NCI-H2029 treated with DMSO at 0.1 percent for 48 hours (cell line): ENCODE measurements at regions not wholly inside any gene's neighbourhood (a gene's known extent, or its start where the extent isn't known, plus 50 kb on each side); places are given as distances from the start of the nearest gene placed in this dataset.

ENCODE experiments used
- DNase-seq: peaks from one replicate; lab custom pipeline; 2025; lab: John Stamatoyannopoulos, UW

DNA sequence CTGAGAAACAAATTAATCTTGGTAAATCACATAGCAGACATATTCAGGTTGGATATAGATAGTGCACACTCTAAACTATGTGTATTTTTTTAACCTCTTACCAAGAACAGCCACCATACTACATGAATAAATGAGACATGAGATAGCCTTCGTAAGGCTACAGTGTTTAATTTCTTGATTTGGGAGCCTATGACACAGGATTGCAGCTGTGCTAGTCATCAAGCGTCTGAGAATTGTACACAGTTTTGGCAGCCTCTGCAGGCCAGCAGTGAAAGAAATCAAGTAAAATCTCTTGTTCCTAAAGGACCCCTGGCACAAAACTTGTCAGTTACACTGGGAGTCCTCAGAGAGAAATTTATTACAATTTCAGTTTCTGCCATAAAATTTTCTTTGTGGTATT lies 236.1 kb downstream of the C12orf50 start:
- no peak for DNase-seq

DNA sequence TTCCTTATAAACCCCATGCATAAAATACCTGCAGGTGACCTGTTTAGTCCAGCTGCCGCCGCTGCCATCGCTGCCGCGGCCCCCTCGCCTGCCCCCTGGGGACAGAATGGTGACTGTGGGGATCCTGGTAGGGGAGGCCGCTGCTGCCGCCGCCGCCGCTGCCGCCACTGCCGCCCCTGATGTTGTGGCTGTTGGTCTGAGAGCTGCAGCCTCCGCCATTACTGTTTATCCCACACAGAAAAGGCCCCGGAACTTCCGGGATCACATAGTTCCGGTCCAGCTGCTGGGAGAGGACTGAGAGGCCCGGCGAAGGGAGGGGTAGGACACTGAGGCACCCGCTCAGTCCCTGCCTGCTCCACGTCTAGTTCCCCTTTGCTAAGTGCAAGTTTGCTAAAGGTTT lies 244.9 kb downstream of the C12orf50 start:
- DNase-seq: no peak

DNA sequence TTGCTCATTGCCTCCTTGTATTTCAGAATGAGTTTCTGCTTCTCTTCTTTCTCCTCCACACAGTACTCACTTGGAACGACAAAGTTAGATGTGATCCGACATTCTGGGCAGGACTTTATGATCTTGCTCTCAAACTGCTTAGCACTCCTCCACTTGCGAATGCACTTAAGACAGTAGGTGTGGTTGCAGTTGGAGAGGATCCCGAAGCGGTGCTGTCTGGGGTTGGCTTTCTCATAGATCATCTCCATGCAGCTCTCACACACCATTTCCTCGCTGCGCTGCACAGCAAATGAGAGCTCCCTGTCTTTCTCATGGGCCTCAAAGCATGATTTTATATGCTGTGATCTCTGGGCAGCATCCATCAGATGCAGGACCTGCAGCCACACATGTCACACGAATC lies 245.7 kb downstream of the C12orf50 start:
- no peak for DNase-seq

DNA sequence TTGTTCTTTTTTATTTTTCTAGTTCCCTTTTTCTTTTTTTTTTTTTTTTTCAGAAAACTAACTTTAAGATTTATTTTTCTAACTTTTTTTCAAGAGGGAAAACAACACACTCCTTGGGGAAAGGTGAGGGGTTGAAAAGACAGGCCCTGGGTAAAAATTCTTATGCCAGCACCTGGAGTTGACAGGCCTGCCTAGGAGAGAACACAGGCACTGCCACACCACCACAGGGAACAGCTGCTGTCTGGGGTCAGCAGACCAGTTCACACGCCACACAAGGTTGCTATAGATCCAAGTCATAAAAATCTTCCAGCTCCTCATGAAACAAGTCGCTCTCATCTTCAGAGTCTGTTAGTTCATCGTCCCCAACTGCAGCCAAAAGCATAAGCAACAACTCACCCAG lies 246.4 kb downstream of the C12orf50 start:
- no peak for DNase-seq

DNA sequence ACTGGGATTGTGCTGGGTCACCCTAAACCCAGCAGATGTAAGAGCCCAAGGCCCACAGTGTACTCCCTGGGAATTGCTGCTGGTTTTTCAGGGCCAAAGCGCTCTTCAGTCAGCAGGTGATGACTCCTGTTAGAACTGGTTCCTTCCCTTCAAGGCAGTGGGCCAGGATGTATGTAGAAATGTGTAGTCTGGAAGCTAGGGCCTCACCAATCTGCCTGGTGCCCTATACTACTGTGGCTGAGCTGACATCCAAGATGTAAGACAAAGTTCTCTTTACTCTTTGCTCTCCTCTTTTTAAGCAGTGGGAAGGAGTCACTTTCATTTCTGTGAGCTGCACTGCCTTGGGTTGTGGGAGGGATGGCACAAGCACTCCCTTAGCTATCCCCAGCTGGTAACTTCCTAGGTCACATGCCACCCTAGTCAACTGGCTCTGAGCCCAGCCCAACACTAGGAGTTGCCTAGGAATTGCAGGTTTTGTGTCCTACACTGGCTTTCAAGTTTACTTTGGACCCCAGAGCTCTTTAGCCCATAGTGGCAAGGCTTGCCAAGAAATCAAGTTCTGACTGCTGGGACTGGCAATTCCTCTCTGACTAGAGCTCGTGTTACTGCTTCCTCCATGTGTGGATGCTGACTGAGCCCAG lies 249.2 kb downstream of the C12orf50 start:
- DNase-seq: peak; percentile 78

DNA sequence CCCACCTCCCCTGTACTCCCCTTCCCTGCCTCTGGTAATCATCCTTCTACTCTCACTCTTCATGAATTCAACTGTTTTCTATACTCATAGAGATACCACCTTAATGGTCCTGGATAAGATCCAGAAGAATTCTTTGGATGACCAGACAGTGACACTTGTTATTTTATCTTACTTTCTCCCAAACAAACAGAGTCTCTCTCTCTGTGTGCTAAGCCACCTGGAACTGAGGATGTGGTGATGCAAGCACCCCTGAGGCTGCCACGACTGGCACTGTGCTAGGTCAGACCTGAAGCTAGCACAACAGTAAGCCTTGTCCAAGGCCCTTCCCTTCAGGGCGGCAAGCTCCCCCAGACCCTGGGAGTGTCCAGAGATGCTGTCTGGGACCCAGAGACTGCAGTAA lies 250.2 kb downstream of the C12orf50 start:
- peak; percentile 59 for DNase-seq

DNA sequence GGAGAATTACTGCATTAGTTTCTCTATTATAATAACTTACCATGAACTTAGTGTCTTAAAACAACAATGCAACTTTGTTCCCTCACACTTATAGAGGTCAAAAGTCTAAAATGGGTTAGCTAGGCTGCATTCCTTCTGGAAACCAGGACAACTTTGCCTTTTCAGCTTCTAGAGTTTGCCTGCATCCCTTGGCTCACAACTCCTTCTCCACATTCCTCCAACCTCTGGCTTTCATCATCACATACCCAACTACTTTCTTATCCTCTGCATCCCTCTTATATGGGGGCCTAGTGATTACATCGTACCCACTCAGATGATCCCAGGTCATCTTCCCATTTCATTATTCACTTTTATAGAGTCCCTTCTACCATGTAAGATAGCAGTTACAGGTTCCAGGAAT lies 251.1 kb downstream of the C12orf50 start:
- no peak for DNase-seq

DNA sequence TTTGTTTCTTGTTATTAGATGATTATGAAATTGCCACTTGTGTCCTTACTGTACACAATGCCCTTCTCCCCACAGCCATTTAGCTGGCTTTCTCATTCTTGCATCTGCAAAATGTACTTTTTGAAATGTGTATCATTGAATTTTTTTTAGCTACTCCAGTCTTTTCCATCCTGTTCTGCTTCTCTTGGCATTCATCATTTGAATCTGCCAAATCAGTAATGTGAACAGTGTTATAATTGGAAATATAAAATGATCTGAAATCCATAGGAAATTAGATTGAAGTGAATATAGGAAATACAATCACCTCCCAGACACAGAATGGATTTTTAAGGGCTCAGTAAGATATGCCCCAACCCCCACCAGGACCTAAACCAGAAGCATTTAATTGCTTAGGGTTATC lies 253.4 kb downstream of the C12orf50 start:
- no peak for DNase-seq

DNA sequence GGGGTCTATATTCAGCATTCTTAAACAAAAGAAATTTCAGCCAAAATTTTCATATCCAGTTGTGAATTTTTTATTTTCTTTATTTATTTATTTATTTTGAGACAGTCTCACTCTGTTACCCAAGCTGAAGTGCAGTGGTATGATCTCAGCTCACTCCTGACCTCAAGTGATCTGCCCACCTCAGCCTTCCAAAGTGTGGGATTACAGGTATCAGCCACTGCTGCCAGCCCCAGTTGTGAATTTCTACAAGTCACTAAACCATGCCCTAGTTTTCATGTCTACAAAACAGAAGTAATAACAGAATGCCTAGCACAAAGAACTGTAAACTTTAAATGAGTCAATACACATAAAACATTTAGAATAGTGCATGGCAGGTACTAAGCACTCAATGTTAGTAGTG lies 254.2 kb downstream of the C12orf50 start:
- no peak for DNase-seq

DNA sequence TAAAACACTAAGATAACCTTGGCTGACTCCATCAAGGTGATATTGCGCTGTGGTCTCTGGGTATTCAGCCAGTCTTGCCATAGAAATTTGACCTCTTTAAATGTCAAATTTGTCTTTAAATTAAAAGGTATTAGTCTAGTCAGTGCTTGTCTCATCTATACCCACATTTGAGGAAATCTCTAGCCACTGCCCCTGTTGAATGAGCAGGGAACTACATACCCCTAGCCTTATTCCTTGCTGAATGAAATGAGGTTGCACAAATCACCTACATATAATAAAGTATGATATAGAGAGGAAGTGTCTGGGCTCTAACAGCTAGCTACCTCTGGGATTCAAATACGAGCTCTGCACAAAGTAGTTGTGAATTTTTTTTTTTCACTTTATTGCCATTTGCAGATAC lies 256.8 kb downstream of the C12orf50 start:
- DNase-seq: no peak

DNA sequence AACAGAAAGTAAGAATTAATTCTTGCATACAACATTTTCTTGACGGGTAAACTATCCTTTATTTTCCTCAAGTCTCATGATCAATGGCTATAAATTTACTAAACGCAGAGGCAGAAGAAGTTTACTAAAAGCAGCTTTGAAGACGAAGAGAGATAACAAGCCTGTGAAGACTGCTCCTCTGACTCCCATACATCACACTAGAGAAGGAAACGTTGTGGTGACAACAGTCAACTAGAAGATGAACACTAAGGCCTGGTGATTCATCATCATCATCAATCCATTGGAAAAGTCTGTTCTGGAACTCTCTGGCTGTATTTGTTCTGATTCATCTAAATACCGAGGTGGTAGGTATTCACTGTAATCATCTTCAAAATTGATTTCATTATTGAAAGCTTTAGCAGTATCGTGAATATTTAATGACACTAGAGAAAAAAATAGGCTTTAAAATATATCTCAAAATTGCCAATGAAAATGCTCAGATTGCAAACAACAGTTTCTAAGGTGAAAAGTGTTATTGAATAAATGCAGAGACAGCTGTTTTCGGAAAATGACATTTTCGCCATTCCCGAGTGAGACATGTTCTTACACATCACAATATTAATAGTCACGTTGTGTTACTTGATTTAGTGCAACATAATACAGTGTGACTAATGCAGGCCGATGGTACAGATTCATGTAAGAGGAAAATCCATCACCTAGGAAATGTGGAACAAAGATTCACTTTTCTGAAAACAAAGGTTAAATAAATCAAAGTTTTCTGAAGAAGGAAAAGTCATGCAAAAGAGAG lies 260.5 kb downstream of the C12orf50 start:
- DNase-seq: no peak

DNA sequence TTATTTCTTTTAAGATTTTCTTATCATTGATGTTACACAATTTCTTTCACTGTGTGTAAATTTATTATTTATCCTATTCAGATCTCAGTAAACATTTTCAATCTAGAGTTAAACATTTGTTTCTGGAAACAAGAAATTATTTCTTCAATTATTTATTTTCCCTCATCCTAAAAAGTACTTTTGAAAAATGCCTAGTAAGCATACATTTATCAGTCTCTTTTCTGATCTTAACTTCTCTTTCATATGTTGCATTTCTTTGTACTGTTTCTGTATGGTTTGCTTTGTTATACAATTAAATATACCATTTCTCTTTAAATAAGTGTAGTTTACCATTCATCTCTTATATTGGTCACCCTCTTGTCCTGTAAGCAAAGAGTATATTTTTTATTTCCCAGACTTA lies 263.2 kb downstream of the C12orf50 start:
- no peak for DNase-seq

DNA sequence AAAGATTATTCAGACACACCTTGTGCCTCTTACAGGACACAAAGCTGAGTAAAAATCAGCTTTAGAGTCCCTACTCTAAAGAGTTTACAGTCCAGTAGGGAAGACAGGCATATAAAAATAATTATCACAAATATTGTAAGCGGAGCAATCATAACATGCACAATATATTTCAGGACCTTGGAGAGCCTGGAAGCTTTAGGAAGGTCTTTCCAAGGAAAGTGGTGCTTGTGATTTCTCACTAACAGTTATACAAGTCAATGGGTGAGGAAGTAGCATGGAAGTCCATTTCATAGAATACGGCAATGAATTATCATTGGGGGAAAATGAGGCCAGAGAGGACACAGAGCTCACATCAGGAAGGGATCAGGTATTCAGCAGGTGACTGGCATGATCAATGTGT lies 268.3 kb downstream of the C12orf50 start:
- no peak for DNase-seq

DNA sequence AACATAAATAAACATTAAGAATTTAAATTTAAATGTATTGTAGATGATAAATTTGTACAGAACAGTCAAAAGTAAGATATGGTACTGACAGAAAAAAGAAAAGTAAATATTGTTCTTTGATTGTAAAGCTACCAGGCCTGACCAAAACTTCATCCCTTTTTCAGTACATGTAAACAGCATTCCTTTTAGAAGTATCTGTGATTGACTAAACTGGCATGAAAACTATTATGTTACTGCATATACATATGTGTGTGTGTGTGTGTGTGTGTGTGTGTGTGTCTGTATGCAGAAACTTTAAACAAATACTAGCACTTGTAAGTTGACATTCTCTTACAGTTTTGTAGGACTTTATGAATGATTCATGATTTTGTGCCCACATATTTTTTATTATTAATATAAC lies 270.9 kb downstream of the C12orf50 start:
- DNase-seq: no peak

DNA sequence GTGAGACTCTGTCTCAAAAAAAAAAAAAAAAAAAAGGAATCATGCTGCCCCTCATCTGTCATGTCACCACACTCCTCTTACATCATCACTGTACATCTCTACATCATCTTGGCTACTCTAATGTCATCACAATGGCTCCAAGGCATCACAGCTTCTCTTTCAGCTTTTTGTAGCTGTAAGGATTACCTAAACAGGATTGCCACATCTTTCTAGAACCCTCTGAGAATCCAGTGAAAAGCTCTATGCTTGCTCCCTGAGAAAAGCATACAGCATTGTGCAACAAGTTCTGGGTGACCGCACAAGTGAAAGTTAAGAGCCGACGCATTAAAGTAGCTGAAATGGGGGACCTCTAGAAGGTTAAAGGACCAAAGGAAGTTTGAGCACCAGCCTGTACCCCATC lies 272.5 kb downstream of the C12orf50 start:
- DNase-seq: no peak

DNA sequence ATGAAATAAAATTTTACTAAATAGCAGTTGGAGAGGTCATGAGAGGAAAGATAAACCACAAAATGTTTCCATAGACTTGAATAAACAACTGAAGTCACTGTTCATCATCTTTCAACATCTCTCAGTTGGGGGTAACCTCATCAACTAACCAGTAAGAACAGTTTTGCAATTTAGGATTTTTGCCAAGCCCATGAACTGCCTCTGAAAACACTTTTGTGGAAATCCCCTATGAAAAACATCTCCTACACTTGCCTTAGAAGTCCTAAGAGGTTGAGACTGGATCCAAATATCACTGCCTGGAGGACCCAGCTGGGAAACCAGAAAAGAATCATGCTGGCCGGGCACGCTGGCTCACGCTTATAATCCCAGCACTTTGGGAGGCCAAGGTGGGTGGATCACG lies 273.1 kb downstream of the C12orf50 start:
- DNase-seq: no peak

DNA sequence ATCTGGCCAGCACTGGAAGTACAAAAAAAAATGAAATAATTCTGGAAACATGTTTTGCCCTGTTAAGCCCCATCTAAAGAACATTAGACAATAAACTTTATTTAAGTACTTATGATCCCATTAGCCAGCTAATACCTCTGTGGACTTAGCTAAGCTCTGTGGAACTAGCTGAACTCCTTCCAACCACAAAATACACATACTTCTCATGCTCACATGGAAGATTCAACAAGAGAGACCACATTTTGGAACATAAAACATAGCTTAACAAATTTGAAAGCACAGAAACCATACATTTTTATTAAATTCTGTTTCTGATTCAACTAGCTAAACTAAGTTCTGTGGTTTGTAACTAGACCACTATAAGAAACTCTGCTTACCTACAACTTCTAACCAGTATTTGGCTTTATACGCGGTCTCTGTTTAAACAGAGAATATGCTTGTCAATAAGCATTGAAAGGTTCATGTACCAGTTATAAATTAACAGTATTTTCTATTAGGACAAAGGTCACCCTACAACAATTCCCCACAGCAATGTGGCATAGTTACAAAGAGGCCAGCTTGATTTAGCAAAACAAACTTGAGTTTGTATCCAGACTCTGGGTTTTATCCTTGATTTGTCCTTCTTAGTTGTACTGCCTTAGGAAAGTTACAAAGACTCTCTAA lies 300.1 kb downstream of the C12orf50 start:
- no peak for DNase-seq

DNA sequence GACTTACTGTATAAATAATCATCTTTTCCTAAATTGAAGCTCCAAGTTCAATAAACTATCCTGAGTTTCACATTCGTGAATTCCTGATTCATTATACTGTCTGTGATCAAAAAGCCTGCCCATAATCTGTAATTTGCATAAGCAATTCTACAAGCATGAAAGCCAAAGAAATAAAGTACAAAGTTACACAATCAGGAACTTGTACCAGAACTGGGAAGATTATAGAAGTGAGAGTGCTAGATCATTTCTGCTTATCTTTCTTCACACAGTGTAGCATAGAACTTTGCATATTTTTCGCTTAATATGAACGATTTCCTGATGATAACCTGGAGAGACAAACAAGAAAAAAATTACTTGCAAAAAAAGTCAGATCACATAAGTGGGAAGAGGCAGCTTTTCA lies 308.2 kb downstream of the C12orf50 start:
- no peak for DNase-seq

DNA sequence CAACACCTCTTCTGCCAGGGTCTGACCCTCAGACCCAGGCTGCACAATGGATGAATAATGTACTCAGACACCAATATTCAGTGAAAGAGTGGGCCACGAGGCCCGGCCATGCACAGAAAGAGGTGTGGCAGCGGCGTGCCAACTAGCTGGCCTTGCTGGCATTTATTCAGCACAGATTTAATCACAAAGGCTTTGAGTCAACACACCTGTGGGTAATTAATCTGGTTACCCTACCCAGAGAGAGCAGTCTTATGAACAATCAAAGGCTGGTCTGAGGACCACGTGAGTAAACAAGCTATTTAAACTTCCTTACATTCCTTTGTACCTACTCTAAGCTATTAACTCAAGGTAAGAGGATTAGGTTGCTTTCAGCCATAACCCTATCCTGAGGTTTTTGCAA lies 324.8 kb downstream of the C12orf50 start:
- DNase-seq: no peak

DNA sequence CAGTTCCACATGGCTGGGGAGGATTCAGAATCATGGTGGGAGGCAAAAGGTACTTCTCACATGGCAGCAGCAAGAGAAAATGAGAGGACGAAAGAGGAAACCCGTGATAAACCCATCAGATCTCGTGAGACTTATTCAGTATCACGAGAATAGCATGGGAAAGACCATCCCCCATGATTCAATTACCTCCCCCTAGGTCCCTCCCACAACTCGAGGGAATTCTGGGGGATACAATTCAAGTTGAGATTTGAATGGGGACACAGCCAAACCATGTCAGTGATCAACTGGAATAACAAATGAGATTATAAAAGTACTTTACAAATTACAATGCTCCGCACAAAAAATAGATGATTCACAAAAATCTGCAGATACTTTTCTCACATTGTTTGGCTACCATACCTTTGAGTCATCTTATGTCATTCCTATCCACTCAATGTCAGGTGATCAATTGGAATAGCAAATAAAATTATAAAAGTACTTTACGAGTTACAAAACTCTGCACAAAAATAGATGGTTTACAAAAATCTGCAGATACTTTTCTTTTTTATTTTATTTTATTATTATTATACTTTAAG lies 338.9 kb downstream of the C12orf50 start:
- DNase-seq: no peak

DNA sequence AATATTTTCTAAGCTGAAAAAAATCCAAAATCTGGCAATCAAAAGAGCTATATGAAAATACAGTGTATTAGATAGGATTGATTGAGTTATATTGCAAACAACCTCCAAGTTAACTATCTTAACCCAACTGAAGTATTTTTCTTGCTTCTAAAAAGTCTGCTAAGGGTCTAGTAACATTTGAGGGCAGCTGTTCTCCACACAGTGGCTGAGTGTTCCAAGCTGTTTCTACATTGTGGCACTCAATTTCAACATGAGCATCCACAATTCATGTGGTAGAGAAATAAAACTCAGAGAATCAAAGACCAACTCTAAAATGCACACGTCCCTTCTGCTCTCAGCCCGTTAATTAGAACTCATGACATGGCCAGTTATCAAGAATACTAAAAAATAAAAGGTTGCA lies 340.0 kb downstream of the C12orf50 start:
- DNase-seq: no peak

DNA sequence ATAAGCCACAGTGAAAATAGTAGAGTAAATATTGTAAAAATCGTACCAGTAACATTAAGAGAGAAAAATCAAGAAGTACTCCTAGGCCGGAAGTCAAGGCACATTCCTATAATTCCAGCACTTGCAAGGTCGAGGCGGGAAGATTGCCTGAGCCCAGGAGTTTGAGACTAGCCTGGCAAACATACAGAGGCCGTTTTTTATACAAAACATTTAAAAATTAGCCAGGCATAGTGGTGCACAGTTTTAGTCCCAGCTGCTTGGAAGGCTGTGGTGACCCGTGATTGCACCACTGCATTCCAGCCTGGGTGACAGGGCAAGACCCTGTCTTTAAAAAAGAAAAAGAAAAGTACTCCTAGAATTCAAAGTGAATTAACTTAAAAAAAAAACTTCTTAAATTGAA lies 341.8 kb downstream of the C12orf50 start:
- no peak for DNase-seq

DNA sequence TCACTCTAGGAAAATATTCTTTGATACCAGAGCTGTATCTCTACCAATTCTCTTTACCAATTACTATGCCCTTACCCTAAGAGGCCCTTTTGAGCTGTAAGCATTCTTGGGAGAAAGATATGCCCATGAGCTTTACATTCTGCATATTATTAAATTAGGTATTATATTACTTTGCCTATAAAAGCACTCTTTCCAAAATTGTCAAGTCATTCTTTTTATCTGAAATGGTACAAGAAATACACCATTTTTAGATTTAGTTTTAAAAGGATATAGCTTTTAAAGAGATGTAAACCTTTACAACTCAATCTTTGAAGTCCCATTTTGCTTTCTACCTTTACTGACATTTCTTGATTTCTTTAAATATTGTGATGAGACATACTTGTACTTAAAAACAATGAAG lies 343.5 kb downstream of the C12orf50 start:
- DNase-seq: no peak
